ENCODE measurements at regions not wholly inside any gene's neighbourhood (a gene's known extent, or its start where the extent isn't known, plus 50 kb on each side); places are given as distances from the start of the nearest gene placed in this dataset.

DNA sequence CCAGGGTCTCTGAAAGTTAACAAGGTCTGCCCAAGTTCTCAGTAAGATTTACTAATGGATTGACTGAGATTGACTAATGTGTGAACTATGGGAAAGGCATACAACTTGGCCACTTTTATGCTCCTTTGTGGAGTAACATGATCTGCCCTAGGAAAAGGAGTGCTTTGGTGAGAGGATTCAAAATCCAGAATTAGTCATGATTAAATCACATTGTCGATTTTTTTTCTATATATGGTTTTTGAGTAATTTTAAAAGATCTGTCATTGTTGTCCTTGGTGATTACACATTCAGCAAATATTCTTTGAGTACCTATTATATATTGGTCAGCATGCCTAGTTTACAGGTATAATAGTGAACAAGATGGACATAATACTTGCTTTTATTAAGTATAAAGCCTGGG lies 147.7 kb upstream of the SYT10 start:
- TF ChIP-seq, protein P1, sequence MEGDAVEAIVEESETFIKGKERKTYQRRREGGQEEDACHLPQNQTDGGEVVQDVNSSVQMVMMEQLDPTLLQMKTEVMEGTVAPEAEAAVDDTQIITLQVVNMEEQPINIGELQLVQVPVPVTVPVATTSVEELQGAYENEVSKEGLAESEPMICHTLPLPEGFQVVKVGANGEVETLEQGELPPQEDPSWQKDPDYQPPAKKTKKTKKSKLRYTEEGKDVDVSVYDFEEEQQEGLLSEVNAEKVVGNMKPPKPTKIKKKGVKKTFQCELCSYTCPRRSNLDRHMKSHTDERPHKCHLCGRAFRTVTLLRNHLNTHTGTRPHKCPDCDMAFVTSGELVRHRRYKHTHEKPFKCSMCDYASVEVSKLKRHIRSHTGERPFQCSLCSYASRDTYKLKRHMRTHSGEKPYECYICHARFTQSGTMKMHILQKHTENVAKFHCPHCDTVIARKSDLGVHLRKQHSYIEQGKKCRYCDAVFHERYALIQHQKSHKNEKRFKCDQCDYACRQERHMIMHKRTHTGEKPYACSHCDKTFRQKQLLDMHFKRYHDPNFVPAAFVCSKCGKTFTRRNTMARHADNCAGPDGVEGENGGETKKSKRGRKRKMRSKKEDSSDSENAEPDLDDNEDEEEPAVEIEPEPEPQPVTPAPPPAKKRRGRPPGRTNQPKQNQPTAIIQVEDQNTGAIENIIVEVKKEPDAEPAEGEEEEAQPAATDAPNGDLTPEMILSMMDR (conservative IDR thresholded peaks at IDR 0.05; ENCODE audit: low read depth in 2 of 2), result no peak
- TF ChIP-seq POLR2AphosphoS5 (IDR thresholded peaks at IDR 0.05; ENCODE audit: low read depth), result no peak
- TF ChIP-seq, protein P2, sequence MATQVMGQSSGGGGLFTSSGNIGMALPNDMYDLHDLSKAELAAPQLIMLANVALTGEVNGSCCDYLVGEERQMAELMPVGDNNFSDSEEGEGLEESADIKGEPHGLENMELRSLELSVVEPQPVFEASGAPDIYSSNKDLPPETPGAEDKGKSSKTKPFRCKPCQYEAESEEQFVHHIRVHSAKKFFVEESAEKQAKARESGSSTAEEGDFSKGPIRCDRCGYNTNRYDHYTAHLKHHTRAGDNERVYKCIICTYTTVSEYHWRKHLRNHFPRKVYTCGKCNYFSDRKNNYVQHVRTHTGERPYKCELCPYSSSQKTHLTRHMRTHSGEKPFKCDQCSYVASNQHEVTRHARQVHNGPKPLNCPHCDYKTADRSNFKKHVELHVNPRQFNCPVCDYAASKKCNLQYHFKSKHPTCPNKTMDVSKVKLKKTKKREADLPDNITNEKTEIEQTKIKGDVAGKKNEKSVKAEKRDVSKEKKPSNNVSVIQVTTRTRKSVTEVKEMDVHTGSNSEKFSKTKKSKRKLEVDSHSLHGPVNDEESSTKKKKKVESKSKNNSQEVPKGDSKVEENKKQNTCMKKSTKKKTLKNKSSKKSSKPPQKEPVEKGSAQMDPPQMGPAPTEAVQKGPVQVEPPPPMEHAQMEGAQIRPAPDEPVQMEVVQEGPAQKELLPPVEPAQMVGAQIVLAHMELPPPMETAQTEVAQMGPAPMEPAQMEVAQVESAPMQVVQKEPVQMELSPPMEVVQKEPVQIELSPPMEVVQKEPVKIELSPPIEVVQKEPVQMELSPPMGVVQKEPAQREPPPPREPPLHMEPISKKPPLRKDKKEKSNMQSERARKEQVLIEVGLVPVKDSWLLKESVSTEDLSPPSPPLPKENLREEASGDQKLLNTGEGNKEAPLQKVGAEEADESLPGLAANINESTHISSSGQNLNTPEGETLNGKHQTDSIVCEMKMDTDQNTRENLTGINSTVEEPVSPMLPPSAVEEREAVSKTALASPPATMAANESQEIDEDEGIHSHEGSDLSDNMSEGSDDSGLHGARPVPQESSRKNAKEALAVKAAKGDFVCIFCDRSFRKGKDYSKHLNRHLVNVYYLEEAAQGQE (IDR thresholded peaks at IDR 0.05; ENCODE audit: unreplicated experiment), result no peak
- TF ChIP-seq EZH2 (IDR thresholded peaks at IDR 0.05; ENCODE audit: low read depth, unreplicated experiment), result no peak
- TF ChIP-seq CREB1 (CRISPR knock-in tag; IDR thresholded peaks at IDR 0.05; ENCODE audit: low read depth), result no peak
- no peak for TF ChIP-seq ZNF462 (CRISPR knock-in tag; IDR thresholded peaks at IDR 0.05)
- no peak for TF ChIP-seq JUNB (IDR thresholded peaks at IDR 0.05; ENCODE audit: unreplicated experiment)
- no peak for TF ChIP-seq NANOG (IDR thresholded peaks at IDR 0.05; ENCODE audit: borderline replicate concordance)
- no peak for TF ChIP-seq EZH2phosphoT487 (IDR thresholded peaks at IDR 0.05; ENCODE audit: unreplicated experiment)
- no peak for TF ChIP-seq ZNF114 (CRISPR knock-in tag; IDR thresholded peaks at IDR 0.05)
- no peak for TF ChIP-seq ETS1 (IDR thresholded peaks at IDR 0.05)
- no peak for TF ChIP-seq STAT1 (IDR thresholded peaks at IDR 0.05; ENCODE audit: unreplicated experiment)
